Glutamatergic neuron (in vitro differentiated cells): ENCODE measurements at regions not wholly inside any gene's neighbourhood (a gene's known extent, or its start where the extent isn't known, plus 50 kb on each side); places are given as distances from the start of the nearest gene placed in this dataset.

ENCODE experiments used
- DNase-seq: peaks from one replicate; pipeline ENCODE4 v3.0.0; 2022
- H3K27ac Mint-ChIP-seq: one replicate; pipeline ENCODE4 v1.8.0; 2020; ENCODE audit warnings: mild to moderate bottlenecking, mixed read lengths, inconsistent platforms; ENCODE audit not compliant: unreplicated experiment
- H3K27me3 Mint-ChIP-seq: one replicate; pipeline ENCODE4 v1.8.0; 2020; ENCODE audit warnings: mild to moderate bottlenecking, moderate library complexity, mixed read lengths, inconsistent platforms; ENCODE audit not compliant: unreplicated experiment
- H3K36me3 Mint-ChIP-seq: one replicate; pipeline ENCODE4 v1.8.0; 2020; ENCODE audit warnings: mild to moderate bottlenecking, mixed read lengths, inconsistent platforms; ENCODE audit not compliant: unreplicated experiment
- H3K4me1 Mint-ChIP-seq: one replicate; pipeline ENCODE4 v1.8.0; 2020; ENCODE audit warnings: mild to moderate bottlenecking, low read depth, mixed read lengths, inconsistent platforms; ENCODE audit not compliant: unreplicated experiment
- H3K4me3 Mint-ChIP-seq: one replicate; pipeline ENCODE4 v1.8.0; 2020; ENCODE audit warnings: mild to moderate bottlenecking, mixed read lengths, inconsistent platforms; ENCODE audit not compliant: unreplicated experiment
- H3K9me3 Mint-ChIP-seq: one replicate; pipeline ENCODE4 v1.8.0; 2020; ENCODE audit warnings: mild to moderate bottlenecking, moderate library complexity, mixed read lengths, inconsistent platforms; ENCODE audit not compliant: unreplicated experiment
- TF ChIP-seq, protein P1 (sequence below): fragments of 200-600 bp; sonication (generic); IDR thresholded peaks from one replicate; pipeline ENCODE4 v1.5.0; 2021; ENCODE audit not compliant: partially characterized antibody, unreplicated experiment

DNA sequence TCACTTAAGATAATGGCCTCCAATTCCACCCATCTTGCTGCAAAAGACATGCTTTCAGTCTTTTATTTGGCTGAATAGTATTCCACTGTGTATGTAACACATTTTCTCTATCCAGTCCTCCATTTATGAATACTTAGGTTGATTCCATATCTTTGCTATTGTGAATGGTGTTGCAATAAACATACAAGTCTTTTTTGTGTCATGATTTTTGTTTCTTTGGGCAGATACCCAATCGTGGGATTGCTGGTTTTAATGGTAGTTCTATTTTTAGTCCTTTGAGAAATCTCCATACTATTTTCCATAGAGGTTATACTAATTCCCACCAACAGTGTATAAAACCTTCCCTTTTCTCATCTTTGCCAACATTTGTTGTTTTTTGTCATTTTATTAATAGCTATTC is 180.9 kb downstream of the SMIM20 start:
- Mint-ChIP-seq H3K36me3 (peaks cover 13% of the 10 kb centered on the region), H3K4me1 (no peaks in the 10 kb centered on the region), H3K4me3 (no peak overlapping the region), H3K9me3 (peaks cover 5% of the 10 kb centered on the region), H3K27ac (no peak overlapping the region), H3K27me3 (no peaks in the 10 kb centered on the region)
- no peak for DNase-seq
- TF ChIP-seq, protein P1, sequence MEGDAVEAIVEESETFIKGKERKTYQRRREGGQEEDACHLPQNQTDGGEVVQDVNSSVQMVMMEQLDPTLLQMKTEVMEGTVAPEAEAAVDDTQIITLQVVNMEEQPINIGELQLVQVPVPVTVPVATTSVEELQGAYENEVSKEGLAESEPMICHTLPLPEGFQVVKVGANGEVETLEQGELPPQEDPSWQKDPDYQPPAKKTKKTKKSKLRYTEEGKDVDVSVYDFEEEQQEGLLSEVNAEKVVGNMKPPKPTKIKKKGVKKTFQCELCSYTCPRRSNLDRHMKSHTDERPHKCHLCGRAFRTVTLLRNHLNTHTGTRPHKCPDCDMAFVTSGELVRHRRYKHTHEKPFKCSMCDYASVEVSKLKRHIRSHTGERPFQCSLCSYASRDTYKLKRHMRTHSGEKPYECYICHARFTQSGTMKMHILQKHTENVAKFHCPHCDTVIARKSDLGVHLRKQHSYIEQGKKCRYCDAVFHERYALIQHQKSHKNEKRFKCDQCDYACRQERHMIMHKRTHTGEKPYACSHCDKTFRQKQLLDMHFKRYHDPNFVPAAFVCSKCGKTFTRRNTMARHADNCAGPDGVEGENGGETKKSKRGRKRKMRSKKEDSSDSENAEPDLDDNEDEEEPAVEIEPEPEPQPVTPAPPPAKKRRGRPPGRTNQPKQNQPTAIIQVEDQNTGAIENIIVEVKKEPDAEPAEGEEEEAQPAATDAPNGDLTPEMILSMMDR = no peak

DNA sequence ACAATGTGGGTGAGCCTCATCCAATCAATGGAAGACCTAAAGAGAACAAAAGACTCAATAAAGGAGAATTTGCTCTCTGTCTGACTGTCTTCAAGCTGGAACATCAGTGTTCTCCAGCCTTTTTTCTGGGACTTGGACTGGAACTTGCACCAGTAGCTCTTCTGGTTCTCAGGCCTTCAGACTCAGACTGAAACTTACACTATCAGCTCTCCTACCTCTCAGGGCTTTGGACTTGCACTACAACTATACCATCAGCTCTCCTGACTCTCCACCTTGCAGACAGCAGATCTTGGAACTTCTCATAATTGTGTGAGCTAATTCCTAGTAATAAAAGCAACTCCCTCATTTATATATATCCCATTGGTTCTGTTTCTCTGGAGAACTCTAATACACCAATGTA is 185.9 kb downstream of the SMIM20 start:
- TF ChIP-seq, protein P1 = no peak
- peaks cover 4% of the 10 kb centered on the region for H3K9me3 Mint-ChIP-seq
- H3K4me3 Mint-ChIP-seq = no peak overlapping the region
- DNase-seq = no peak
- no peaks in the 10 kb centered on the region for H3K27me3 Mint-ChIP-seq
- H3K27ac Mint-ChIP-seq = no peak overlapping the region
- H3K4me1 Mint-ChIP-seq = no peaks in the 10 kb centered on the region
- peaks cover 4% of the 10 kb centered on the region for H3K36me3 Mint-ChIP-seq

GRCh38 chr4:26101011-26101410 is 187.0 kb downstream of the SMIM20 start:
- Mint-ChIP-seq H3K27ac (no peak overlapping the region), H3K4me1 (no peaks in the 10 kb centered on the region), H3K9me3 (peaks cover 4% of the 10 kb centered on the region), H3K4me3 (no peak overlapping the region), H3K27me3 (no peaks in the 10 kb centered on the region), H3K36me3 (peaks cover 4% of the 10 kb centered on the region)
- TF ChIP-seq, protein P1 = no peak
- DNase-seq = no peak

DNA sequence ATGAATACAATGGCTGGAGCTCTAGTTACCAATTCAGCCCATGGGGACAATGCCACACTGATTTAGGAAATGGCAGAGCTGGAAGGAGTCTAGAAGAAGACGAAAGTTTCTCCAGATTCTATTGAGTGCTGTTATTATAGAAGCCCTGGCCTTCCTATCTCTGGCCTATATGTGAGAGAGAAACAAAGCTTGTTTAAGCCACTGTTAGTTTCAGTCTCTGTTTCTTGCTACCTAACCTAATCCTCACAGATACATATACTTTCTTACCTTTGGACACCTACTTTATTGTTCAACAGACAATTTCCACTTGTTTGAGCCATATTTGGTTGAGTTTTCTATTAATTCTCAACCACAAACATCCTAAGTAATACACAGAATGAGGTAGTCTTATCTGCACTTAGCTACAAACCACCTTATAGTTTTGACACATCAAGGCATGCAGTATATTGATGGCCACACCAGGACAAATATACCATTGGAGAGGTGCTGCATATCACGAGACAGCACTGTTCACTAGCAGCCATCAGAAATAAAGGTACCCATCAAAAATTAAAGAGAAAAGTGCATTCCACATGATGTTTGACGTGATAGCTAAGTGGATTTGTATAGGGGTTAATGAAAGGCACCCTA is 190.2 kb downstream of the SMIM20 start:
- Mint-ChIP-seq H3K4me1 (no peaks in the 10 kb centered on the region), H3K27ac (no peak overlapping the region), H3K36me3 (no peaks in the 10 kb centered on the region), H3K4me3 (no peak overlapping the region), H3K27me3 (no peaks in the 10 kb centered on the region), H3K9me3 (no peaks in the 10 kb centered on the region)
- TF ChIP-seq, protein P1 = no peak
- no peak for DNase-seq

GRCh38 chr4:26105337-26105736 is 191.3 kb downstream of the SMIM20 start:
- DNase-seq = no peak
- TF ChIP-seq, protein P1 = no peak
- no peak overlapping the region for H3K4me3 Mint-ChIP-seq
- H3K9me3 Mint-ChIP-seq = no peaks in the 10 kb centered on the region
- no peaks in the 10 kb centered on the region for H3K36me3 Mint-ChIP-seq
- H3K27me3 Mint-ChIP-seq = no peaks in the 10 kb centered on the region
- no peaks in the 10 kb centered on the region for H3K4me1 Mint-ChIP-seq
- no peak overlapping the region for H3K27ac Mint-ChIP-seq
